HL-60 (cell line): ENCODE measurements at regions not wholly inside any gene's neighbourhood (a gene's known extent, or its start where the extent isn't known, plus 50 kb on each side); places are given as distances from the start of the nearest gene placed in this dataset.

ENCODE experiments used
- DNase-seq, 2 experiments: peaks; one replicate each; pipeline ENCODE4 v3.0.0-alpha.2; 2010 to 2020; ENCODE audit warnings: low read depth in 1 of 2, low spot score in 1 of 2
- H3K27ac ChIP-seq: fragments of 250-450 bp; sonication (Bioruptor Pico); replicated peaks from 2 replicates; pipeline ENCODE4 v1.5.1; 2020; ENCODE audit warnings: mild to moderate bottlenecking, moderate library complexity
- H3K27me3 ChIP-seq: fragments of 250-450 bp; sonication (Bioruptor Pico); 2 replicates; pipeline ENCODE4 v1.5.1; 2021; ENCODE audit warnings: mild to moderate bottlenecking, moderate library complexity; ENCODE audit not compliant: insufficient read depth, poor library complexity, severe bottlenecking
- H3K4me3 ChIP-seq: replicated peaks from 2 replicates; pipeline ENCODE4 v1.5.1; 2011; ENCODE audit warnings: mild to moderate bottlenecking, control low read depth, low read length; ENCODE audit not compliant: insufficient read depth
- CTCF ChIP-seq: IDR thresholded peaks from one replicate; pipeline ENCODE4 v1.5.1; 2011; ENCODE audit warnings: low read length, control low read depth, inconsistent platforms; ENCODE audit not compliant: insufficient read depth
- GABPA ChIP-seq: IDR thresholded peaks from 2 replicates; pipeline ENCODE4 v1.6.1; 2012; ENCODE audit warnings: low read depth
- POLR2AphosphoS5 ChIP-seq: IDR thresholded peaks from 2 replicates; pipeline ENCODE4 v1.6.1; 2012; ENCODE audit warnings: low read depth
- SPI1 ChIP-seq: IDR thresholded peaks from 2 replicates; pipeline ENCODE4 v1.6.1; 2012; ENCODE audit warnings: low read depth, mild to moderate bottlenecking, borderline replicate concordance
- TF ChIP-seq, protein P1 (sequence below): IDR thresholded peaks from 2 replicates; pipeline ENCODE4 v1.6.1; 2012; ENCODE audit warnings: low read depth; ENCODE audit not compliant: insufficient replicate concordance

- no peak for DNase-seq
Observed at GRCh38 chr15:47588958-47589357, 128.3 kb upstream of the SEMA6D start.

GRCh38 chr15:47598996-47599395 is 118.3 kb upstream of the SEMA6D start:
- Histone ChIP-seq H3K4me3 (no peak overlapping the region), H3K27ac (no peak overlapping the region), H3K27me3 (peaks cover 2% of the 10 kb centered on the region)
- TF ChIP-seq SPI1 (no peak), GABPA (no peak), CTCF (no peak), POLR2AphosphoS5 (no peak)
- TF ChIP-seq, protein P1, sequence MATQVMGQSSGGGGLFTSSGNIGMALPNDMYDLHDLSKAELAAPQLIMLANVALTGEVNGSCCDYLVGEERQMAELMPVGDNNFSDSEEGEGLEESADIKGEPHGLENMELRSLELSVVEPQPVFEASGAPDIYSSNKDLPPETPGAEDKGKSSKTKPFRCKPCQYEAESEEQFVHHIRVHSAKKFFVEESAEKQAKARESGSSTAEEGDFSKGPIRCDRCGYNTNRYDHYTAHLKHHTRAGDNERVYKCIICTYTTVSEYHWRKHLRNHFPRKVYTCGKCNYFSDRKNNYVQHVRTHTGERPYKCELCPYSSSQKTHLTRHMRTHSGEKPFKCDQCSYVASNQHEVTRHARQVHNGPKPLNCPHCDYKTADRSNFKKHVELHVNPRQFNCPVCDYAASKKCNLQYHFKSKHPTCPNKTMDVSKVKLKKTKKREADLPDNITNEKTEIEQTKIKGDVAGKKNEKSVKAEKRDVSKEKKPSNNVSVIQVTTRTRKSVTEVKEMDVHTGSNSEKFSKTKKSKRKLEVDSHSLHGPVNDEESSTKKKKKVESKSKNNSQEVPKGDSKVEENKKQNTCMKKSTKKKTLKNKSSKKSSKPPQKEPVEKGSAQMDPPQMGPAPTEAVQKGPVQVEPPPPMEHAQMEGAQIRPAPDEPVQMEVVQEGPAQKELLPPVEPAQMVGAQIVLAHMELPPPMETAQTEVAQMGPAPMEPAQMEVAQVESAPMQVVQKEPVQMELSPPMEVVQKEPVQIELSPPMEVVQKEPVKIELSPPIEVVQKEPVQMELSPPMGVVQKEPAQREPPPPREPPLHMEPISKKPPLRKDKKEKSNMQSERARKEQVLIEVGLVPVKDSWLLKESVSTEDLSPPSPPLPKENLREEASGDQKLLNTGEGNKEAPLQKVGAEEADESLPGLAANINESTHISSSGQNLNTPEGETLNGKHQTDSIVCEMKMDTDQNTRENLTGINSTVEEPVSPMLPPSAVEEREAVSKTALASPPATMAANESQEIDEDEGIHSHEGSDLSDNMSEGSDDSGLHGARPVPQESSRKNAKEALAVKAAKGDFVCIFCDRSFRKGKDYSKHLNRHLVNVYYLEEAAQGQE: no peak
- no peak for DNase-seq

More at GRCh38 chr15:47588958-47589357, 128.3 kb upstream of the SEMA6D start:
- no peak for TF ChIP-seq SPI1
- H3K27me3 ChIP-seq: no peaks in the 10 kb centered on the region
- H3K4me3 ChIP-seq: no peak overlapping the region
- no peak overlapping the region for H3K27ac ChIP-seq

DNA sequence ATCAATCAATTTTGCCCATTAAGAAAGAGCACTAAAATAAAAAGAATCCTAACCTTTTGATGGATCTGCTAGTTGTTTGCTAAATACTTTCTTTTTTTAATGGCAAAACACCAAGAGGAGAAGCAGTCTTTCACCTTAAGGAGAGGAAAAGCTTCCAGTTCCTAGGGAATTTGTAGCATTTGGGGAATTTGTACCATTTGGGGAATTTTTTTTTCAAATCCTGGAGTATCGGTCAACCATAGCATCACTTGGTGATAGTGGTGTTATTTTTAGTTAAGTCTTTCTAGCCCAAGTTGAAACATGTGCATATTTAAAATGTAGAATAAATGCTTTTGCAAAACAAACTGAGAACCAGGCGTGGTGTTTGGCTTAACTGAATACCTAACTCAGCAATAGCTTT is 117.5 kb upstream of the SEMA6D start:
- TF ChIP-seq POLR2AphosphoS5 (no peak), CTCF (no peak)
- no peak for DNase-seq
- Histone ChIP-seq H3K27me3 (peaks cover 2% of the 10 kb centered on the region), H3K27ac (no peak overlapping the region), H3K4me3 (no peak overlapping the region)

DNA sequence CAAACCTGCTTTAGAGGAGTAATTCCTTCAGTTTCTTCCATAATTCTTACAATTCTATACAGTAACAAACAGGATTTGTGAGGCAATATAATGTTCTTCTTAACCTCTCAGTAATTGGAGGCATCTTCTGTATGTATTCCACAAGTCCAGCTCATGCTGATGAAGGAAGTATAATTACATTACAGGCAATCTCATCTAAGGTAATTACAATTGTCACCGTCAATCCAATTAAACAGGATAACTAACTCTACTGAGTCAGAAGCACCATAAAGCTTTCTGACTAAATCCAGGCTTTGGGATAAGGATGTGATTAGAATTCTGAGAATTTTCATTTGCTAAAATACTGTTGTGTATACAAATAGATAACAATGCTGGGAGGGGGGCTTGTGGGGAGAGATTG is 115.2 kb upstream of the SEMA6D start:
- no peak for TF ChIP-seq SPI1
- TF ChIP-seq POLR2AphosphoS5: no peak
- TF ChIP-seq GABPA: no peak
- TF ChIP-seq CTCF: no peak
- TF ChIP-seq, protein P1: no peak
- H3K4me3 ChIP-seq: no peak overlapping the region
- peaks cover 2% of the 10 kb centered on the region for H3K27me3 ChIP-seq
- no peak for DNase-seq
- H3K27ac ChIP-seq: no peak overlapping the region
